GM12878 (cell line): ENCODE measurements at regions not wholly inside any gene's neighbourhood (a gene's known extent, or its start where the extent isn't known, plus 50 kb on each side); places are given as distances from the start of the nearest gene placed in this dataset.

Experiments used
- ATAC-seq: fragments of 200-7000 bp; cut with Tn5 transposase; 3 replicates; pipeline ENCODE4 v1.9.1; 2020; ENCODE audit warnings: mild to moderate bottlenecking, moderate library complexity
- BruUV-seq: library from RNA; stranded (reverse); fragments of 400-500 nt; replicated peaks from 2 replicates; lab custom pipeline; 2021; lab: Mats Ljungman, UMichigan
- CTCF ChIA-PET: fragments of 300-600 bp; sonication (Branson Sonifier 250); formaldehyde crosslinking; extraction: SDS; loops from one replicate; lab custom pipeline; 2021; ENCODE audit warnings: inconsistent platforms; lab: Yijun Ruan, JAX
- POLR2A ChIA-PET: fragments of 350-600 bp; formaldehyde crosslinking; extraction: SDS; loops from one replicate; lab custom pipeline; 2021; ENCODE audit warnings: inconsistent platforms; lab: Charles Lee
- RAD21 ChIA-PET: fragments of 300-600 bp; sonication (Branson Sonifier 250); formaldehyde crosslinking; loops from one replicate; lab custom pipeline; 2023; ENCODE audit warnings: antibody characterized with exemption; ENCODE audit not compliant: unreplicated experiment; lab: Charles Lee
- SMC1A ChIA-PET: fragments of 300-600 bp; sonication (Branson Sonifier 250); formaldehyde crosslinking; loops from one replicate; lab custom pipeline; 2023; ENCODE audit not compliant: unreplicated experiment, uncharacterized antibody; lab: Charles Lee
- DNase-seq: peaks from one replicate; pipeline ENCODE4 v3.0.0-alpha.2; 2011; ENCODE audit warnings: low read depth, low spot score
- FAIRE-seq: peaks from 3 replicates; lab custom pipeline; 2011; peaks lifted over from hg19 to GRCh38; lab: Jason Lieb, UNC
- H2AFZ ChIP-seq: 2 replicates; pipeline ENCODE4 v1.6.0; 2011; ENCODE audit warnings: low read depth, low read length, control low read depth; ENCODE audit not compliant: control insufficient read depth
- H3K27ac ChIP-seq: 2 replicates; pipeline ENCODE4 v1.5.1; 2011; ENCODE audit warnings: control low read depth; ENCODE audit not compliant: control insufficient read depth, insufficient read depth
- H3K27me3 ChIP-seq, 2 experiments: replicated peaks in 1 of 2; 2 replicates each; pipeline versions ENCODE4 v1.6.0 to v1.6.1; 2011; ENCODE audit warnings: low read length in 1 of 2; ENCODE audit not compliant: control insufficient read depth in 2 of 2, insufficient read depth in 2 of 2
- H3K36me3 ChIP-seq, 2 experiments: 2 replicates each; pipeline ENCODE4 v1.5.1; 2011; ENCODE audit warnings: low read length in 1 of 2; ENCODE audit not compliant: control insufficient read depth in 2 of 2, insufficient read depth in 2 of 2
- H3K4me1 ChIP-seq: 2 replicates; pipeline ENCODE4 v1.6.1; 2011; ENCODE audit warnings: mild to moderate bottlenecking, low read length, moderate library complexity, mixed read lengths; ENCODE audit not compliant: control insufficient read depth, insufficient read depth
- H3K4me2 ChIP-seq: 2 replicates; pipeline ENCODE4 v1.6.0; 2011; ENCODE audit warnings: control low read depth; ENCODE audit not compliant: control insufficient read depth, insufficient read depth
- H3K4me3 ChIP-seq: fragments of 200-600 bp; sonication (generic); 2 replicates; pipeline ENCODE4 v1.5.1; 2016
- H3K79me2 ChIP-seq: 2 replicates; pipeline ENCODE4 v1.6.0; 2011; ENCODE audit warnings: low read length; ENCODE audit not compliant: control insufficient read depth, insufficient read depth
- H3K9ac ChIP-seq: 2 replicates; pipeline ENCODE4 v1.8.0; 2011; ENCODE audit warnings: low read length, control low read depth, mixed read lengths; ENCODE audit not compliant: control insufficient read depth, insufficient read depth
- H3K9me3 ChIP-seq: replicated peaks from 3 replicates; pipeline ENCODE4 v1.5.1; 2011; ENCODE audit warnings: mild to moderate bottlenecking, low read length; ENCODE audit not compliant: control insufficient read depth, insufficient read depth
- H4K20me1 ChIP-seq: 2 replicates; pipeline ENCODE4 v1.6.0; 2011; ENCODE audit not compliant: control insufficient read depth, insufficient read depth
- ASH2L ChIP-seq: fragments of 300-600, 200-600 bp; sonication (generic); IDR thresholded peaks from 2 replicates; pipeline ENCODE4 v1.6.1; 2017; ENCODE audit warnings: low read depth, mild to moderate bottlenecking, borderline replicate concordance
- ATF7 ChIP-seq: fragments of 450-650 bp; IDR thresholded peaks from 2 replicates; pipeline ENCODE4 v1.6.1; 2016; ENCODE audit warnings: low read depth, mild to moderate bottlenecking
- CBX5 ChIP-seq: sonication (generic); IDR thresholded peaks from 2 replicates; pipeline ENCODE4 v1.6.1; 2016; ENCODE audit warnings: low read depth, moderate library complexity, mild to moderate bottlenecking, inconsistent platforms
- GABPA ChIP-seq: IDR thresholded peaks from 2 replicates; pipeline ENCODE4 v1.6.1; 2014; ENCODE audit warnings: antibody characterized with exemption, low read depth, mild to moderate bottlenecking, inconsistent platforms
- IKZF2 ChIP-seq, 2 experiments: fragments of 450-650 bp; IDR thresholded peaks; 2 replicates each; pipeline ENCODE4 v1.6.1; 2017; ENCODE audit warnings: mild to moderate bottlenecking in 2 of 2, moderate library complexity in 2 of 2
- NRF1 ChIP-seq: conservative IDR thresholded peaks from 2 replicates; pipeline ENCODE4 v1.6.1; 2011; ENCODE audit warnings: mild to moderate bottlenecking, low read depth, low read length, improper control_type of control experiment
- ZNF274 ChIP-seq: IDR thresholded peaks from one replicate; pipeline ENCODE4 v1.8.0; 2011; ENCODE audit not compliant: insufficient read length, insufficient read depth
- ZNF384 ChIP-seq: IDR thresholded peaks from 2 replicates; pipeline ENCODE4 v1.6.1; 2012; ENCODE audit warnings: low read depth, mild to moderate bottlenecking, low read length, improper control_type of control experiment, borderline replicate concordance
- WGBS: methylation state at CpG from one replicate; pipeline ENCODE4 v1.1.6; 2016; ENCODE audit warnings: low lambda C conversion rate; ENCODE audit not compliant: insufficient replicate concordance, insufficient coverage; ENCODE audit errors: missing lambda C conversion rate; 5-methylcytosine and 5-hydroxymethylcytosine counted together
- in situ Hi-C: fragments of 300-500 bp; cut with MboI; formaldehyde crosslinking; loops from 9 replicates; pipeline ENCODE4 v1.14.3; 2018; ENCODE audit warnings: mixed read lengths
- intact Hi-C: fragments of 100-400 bp; cut with micrococcal nuclease; formaldehyde crosslinking; loops from one replicate; pipeline ENCODE4 v1.14.2; 2022; ENCODE audit not compliant: unreplicated experiment
- TF ChIP-seq, protein P1 (sequence below): IDR thresholded peaks from 2 replicates; pipeline ENCODE4 v1.6.1; 2012; ENCODE audit warnings: mild to moderate bottlenecking, low read depth, low read length
- TF ChIP-seq, protein P2 (sequence below): fragments of 450-650 bp; formaldehyde crosslinking; IDR thresholded peaks from 2 replicates; pipeline ENCODE4 v1.4.0; 2022; ENCODE audit warnings: mild to moderate bottlenecking, moderate library complexity
- TF ChIP-seq, protein P3 (sequence below): fragments of 450-650 bp; IDR thresholded peaks from 2 replicates; pipeline ENCODE4 v1.6.1; 2016; ENCODE audit warnings: mild to moderate bottlenecking
- TF ChIP-seq, protein P4 (sequence below): fragments of 450-650 bp; IDR thresholded peaks from 2 replicates; pipeline ENCODE4 v1.6.1; 2017; ENCODE audit warnings: mild to moderate bottlenecking, moderate library complexity

DNA sequence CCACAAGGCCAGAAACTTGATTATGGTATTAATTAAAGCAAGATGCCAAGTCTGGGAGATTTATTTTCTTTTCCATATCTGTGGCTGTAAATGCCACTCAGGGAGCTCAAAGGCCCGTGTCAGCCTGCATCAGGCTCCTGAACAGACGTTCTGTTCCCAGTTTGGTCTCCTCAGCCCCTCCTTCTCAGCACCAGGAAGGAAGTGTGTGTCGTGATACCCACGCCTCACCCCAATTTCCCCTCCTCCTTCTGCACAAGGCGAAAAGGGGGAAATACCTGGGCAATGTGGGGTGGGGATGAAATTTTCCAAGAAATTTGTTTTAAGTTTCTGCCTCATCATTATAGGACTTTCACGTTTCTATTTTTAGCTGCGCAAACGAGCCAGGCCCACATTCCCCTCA, 112.0 kb downstream of the SYF2 start:
- 0 out of 2 replicates have a peak, but pooled peaks cover 4% of the 10 kb centered on the region for H3K4me1 ChIP-seq
- SMC1A ChIA-PET, result interaction anchor here (0.8 kb wide), 1 partner anchor 8 kb away, joined by 3 read pairs; no protein-coding TSS in a partner anchor
- no peaks in the 10 kb centered on the region for H3K27me3 ChIP-seq
- H3K36me3 ChIP-seq, result no peaks in the 10 kb centered on the region
- H2AFZ ChIP-seq, result no peak overlapping the region
- CTCF ChIA-PET, result interaction anchor here (2.1 kb wide), 1 partner anchor 28 kb away, joined by 7 read pairs; no protein-coding TSS in a partner anchor
- in situ Hi-C loops (no loop called here), intact Hi-C loops (no loop called here)
- no peak overlapping the region for H3K4me2 ChIP-seq
- ATAC-seq (no peak), FAIRE-seq (no peak), DNase-seq (no peak)
- no peaks in the 10 kb centered on the region; the same call in 2 of the 3 replicates for H3K9me3 ChIP-seq
- no peaks in the 10 kb centered on the region for H3K79me2 ChIP-seq
- H4K20me1 ChIP-seq, result no peaks in the 10 kb centered on the region
- no TSS peak for BruUV-seq
- RAD21 ChIA-PET, result no interaction called here
- no peak overlapping the region for H3K4me3 ChIP-seq
- POLR2A ChIA-PET, result no interaction called here
- H3K27ac ChIP-seq, result no peak overlapping the region
- WGBS, result 10% methylated on average over 8 of the region's 8 CpGs
- no peak overlapping the region for H3K9ac ChIP-seq
- TF ChIP-seq NRF1, result no peak
- TF ChIP-seq, protein P1, sequence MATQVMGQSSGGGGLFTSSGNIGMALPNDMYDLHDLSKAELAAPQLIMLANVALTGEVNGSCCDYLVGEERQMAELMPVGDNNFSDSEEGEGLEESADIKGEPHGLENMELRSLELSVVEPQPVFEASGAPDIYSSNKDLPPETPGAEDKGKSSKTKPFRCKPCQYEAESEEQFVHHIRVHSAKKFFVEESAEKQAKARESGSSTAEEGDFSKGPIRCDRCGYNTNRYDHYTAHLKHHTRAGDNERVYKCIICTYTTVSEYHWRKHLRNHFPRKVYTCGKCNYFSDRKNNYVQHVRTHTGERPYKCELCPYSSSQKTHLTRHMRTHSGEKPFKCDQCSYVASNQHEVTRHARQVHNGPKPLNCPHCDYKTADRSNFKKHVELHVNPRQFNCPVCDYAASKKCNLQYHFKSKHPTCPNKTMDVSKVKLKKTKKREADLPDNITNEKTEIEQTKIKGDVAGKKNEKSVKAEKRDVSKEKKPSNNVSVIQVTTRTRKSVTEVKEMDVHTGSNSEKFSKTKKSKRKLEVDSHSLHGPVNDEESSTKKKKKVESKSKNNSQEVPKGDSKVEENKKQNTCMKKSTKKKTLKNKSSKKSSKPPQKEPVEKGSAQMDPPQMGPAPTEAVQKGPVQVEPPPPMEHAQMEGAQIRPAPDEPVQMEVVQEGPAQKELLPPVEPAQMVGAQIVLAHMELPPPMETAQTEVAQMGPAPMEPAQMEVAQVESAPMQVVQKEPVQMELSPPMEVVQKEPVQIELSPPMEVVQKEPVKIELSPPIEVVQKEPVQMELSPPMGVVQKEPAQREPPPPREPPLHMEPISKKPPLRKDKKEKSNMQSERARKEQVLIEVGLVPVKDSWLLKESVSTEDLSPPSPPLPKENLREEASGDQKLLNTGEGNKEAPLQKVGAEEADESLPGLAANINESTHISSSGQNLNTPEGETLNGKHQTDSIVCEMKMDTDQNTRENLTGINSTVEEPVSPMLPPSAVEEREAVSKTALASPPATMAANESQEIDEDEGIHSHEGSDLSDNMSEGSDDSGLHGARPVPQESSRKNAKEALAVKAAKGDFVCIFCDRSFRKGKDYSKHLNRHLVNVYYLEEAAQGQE, result no peak
- TF ChIP-seq CBX5, result no peak
- TF ChIP-seq, protein P2, sequence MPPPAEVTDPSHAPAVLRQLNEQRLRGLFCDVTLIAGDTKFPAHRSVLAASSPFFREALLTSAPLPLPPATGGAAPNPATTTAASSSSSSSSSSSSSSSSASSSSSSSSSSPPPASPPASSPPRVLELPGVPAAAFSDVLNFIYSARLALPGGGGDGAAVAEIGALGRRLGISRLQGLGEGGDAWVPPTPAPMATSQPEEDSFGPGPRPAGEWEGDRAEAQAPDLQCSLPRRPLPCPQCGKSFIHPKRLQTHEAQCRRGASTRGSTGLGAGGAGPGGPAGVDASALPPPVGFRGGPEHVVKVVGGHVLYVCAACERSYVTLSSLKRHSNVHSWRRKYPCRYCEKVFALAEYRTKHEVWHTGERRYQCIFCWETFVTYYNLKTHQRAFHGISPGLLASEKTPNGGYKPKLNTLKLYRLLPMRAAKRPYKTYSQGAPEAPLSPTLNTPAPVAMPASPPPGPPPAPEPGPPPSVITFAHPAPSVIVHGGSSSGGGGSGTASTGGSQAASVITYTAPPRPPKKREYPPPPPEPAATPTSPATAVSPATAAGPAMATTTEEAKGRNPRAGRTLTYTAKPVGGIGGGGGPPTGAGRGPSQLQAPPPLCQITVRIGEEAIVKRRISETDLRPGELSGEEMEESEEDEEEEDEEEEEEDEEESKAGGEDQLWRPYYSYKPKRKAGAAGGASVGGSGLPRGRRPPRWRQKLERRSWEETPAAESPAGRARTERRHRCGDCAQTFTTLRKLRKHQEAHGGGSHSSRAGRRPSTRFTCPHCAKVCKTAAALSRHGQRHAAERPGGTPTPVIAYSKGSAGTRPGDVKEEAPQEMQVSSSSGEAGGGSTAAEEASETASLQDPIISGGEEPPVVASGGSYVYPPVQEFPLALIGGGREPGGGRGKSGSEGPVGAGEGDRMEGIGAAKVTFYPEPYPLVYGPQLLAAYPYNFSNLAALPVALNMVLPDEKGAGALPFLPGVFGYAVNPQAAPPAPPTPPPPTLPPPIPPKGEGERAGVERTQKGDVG (CRISPR knock-in tag), result no peak
- TF ChIP-seq IKZF2 (IDR thresholded peaks at IDR 0.05), result no peak
- TF ChIP-seq GABPA, result no peak
- TF ChIP-seq ATF7, result no peak
- TF ChIP-seq ZNF274, result no peak
- TF ChIP-seq, protein P3, sequence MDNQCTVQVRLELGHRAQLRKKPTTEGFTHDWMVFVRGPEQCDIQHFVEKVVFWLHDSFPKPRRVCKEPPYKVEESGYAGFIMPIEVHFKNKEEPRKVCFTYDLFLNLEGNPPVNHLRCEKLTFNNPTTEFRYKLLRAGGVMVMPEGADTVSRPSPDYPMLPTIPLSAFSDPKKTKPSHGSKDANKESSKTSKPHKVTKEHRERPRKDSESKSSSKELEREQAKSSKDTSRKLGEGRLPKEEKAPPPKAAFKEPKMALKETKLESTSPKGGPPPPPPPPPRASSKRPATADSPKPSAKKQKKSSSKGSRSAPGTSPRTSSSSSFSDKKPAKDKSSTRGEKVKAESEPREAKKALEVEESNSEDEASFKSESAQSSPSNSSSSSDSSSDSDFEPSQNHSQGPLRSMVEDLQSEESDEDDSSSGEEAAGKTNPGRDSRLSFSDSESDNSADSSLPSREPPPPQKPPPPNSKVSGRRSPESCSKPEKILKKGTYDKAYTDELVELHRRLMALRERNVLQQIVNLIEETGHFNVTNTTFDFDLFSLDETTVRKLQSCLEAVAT, result no peak
- TF ChIP-seq ASH2L, result no peak
- TF ChIP-seq, protein P4, sequence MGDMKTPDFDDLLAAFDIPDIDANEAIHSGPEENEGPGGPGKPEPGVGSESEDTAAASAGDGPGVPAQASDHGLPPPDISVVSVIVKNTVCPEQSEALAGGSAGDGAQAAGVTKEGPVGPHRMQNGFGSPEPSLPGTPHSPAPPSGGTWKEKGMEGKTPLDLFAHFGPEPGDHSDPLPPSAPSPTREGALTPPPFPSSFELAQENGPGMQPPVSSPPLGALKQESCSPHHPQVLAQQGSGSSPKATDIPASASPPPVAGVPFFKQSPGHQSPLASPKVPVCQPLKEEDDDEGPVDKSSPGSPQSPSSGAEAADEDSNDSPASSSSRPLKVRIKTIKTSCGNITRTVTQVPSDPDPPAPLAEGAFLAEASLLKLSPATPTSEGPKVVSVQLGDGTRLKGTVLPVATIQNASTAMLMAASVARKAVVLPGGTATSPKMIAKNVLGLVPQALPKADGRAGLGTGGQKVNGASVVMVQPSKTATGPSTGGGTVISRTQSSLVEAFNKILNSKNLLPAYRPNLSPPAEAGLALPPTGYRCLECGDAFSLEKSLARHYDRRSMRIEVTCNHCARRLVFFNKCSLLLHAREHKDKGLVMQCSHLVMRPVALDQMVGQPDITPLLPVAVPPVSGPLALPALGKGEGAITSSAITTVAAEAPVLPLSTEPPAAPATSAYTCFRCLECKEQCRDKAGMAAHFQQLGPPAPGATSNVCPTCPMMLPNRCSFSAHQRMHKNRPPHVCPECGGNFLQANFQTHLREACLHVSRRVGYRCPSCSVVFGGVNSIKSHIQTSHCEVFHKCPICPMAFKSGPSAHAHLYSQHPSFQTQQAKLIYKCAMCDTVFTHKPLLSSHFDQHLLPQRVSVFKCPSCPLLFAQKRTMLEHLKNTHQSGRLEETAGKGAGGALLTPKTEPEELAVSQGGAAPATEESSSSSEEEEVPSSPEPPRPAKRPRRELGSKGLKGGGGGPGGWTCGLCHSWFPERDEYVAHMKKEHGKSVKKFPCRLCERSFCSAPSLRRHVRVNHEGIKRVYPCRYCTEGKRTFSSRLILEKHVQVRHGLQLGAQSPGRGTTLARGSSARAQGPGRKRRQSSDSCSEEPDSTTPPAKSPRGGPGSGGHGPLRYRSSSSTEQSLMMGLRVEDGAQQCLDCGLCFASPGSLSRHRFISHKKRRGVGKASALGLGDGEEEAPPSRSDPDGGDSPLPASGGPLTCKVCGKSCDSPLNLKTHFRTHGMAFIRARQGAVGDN, result no peak
- no peak for TF ChIP-seq ZNF384
